ENCODE measurements at regions not wholly inside any gene's neighbourhood (a gene's known extent, or its start where the extent isn't known, plus 50 kb on each side); places are given as distances from the start of the nearest gene placed in this dataset.

DNA sequence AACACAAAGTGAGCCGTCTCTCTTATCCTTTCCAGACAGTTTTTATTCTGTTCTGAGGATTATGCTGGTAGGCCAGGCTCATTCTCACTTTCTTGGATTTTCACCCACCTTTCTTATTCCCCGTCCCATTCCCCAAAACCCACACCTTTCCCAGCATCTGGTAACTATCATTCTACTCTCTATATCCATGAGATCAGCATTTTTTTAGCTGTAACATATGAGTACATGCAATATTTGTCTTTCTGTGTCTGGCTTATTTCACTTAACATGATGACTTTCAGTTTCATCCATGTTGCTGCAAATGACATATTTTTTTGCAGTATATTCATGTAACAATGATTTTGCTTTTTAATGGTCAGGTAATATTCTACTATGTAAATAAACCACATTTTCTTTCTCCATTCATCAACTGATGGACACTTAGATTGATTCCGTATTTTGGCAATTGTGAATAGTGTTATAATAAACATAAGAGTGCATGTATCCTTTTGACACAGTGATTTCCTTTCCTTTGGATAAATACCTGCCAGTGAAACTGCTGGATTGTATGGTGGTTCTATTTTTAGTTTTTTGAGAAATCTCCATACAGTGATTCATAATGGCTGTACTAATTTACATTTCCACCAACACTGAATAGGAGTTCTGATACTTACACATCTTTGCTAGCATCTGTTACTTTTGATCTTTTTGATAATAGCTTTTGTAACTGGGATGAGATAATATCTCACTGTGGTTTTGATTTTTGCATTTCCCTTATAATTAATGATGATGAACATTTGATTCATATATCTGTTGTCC is 289.3 kb downstream of the RPRM start:
- Mint-ChIP-seq H3K27ac (no peak overlapping the region), H3K4me3 (no peak overlapping the region), H3K4me1 (no peaks in the 10 kb centered on the region), H3K9me3 (peaks cover 17 to 24% of the 10 kb centered on the region in 2 donors), H3K36me3 (peaks cover 2% of the 10 kb centered on the region), H3K27me3 (ENCODE audit: low read depth in 2 of 2) (no peaks in the 10 kb centered on the region)
- Histone ChIP-seq H3K9me3 (ENCODE audit: control insufficient read depth, insufficient read depth, low read length) (no peaks in the 10 kb centered on the region), H3K27ac (ENCODE audit: low read length) (no peak overlapping the region), H3K4me1 (ENCODE audit: control insufficient read depth, insufficient read depth, low read length) (no peaks in the 10 kb centered on the region), H3K27me3 (ENCODE audit: control insufficient read depth, insufficient read depth, low read length) (no peaks in the 10 kb centered on the region), H3K4me3 (ENCODE audit: low read length) (no peak overlapping the region), H3K36me3 (ENCODE audit: control insufficient read depth, insufficient read depth, low read length) (no peaks in the 10 kb centered on the region)
- intact Hi-C loops (cut with micrococcal nuclease), result no loop called here
- ATAC-seq (no peak), DNase-seq (no peak)
- WGBS (ENCODE audit: insufficient coverage), result 95% methylated on average over 2 of the region's 3 CpGs
- TF ChIP-seq CTCF (IDR thresholded peaks at IDR 0.05), result no peak

DNA sequence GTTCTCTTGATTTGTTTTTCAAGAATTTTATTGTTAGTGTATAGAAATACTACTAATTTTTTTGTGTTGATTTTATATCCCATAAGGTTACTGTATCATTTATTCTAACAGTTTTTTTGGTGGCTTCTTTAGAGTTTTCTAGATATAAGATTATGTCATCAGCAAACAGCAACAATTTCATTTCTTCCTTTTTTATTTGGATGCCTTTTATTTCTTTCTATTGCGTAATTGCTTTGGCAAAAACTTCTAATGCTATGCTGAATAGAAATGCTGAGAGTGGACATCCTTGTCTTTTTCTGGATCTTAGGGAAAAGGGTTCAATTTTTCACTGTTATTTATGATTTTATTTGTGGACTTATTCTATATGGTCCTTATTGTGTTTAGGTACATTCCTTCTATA is 298.8 kb downstream of the RPRM start:
- Histone ChIP-seq H3K9me3 (ENCODE audit: control insufficient read depth, insufficient read depth, low read length) (no peaks in the 10 kb centered on the region), H3K27me3 (ENCODE audit: control insufficient read depth, insufficient read depth, low read length) (no peaks in the 10 kb centered on the region), H3K4me1 (ENCODE audit: control insufficient read depth, insufficient read depth, low read length) (no peaks in the 10 kb centered on the region), H3K36me3 (ENCODE audit: control insufficient read depth, insufficient read depth, low read length) (no peaks in the 10 kb centered on the region), H3K4me3 (ENCODE audit: low read length) (no peak overlapping the region), H3K27ac (ENCODE audit: low read length) (no peak overlapping the region)
- no peaks in the 10 kb centered on the region for H3K36me3 Mint-ChIP-seq
- ATAC-seq, result no peak
- H3K27ac Mint-ChIP-seq, result no peak overlapping the region
- H3K4me3 Mint-ChIP-seq, result no peak overlapping the region
- no peaks in the 10 kb centered on the region for H3K27me3 Mint-ChIP-seq (ENCODE audit: low read depth in 2 of 2)
- TF ChIP-seq CTCF (IDR thresholded peaks at IDR 0.05), result no peak
- H3K9me3 Mint-ChIP-seq, result peaks cover 10 to 12% of the 10 kb centered on the region in 2 donors
- DNase-seq, result no peak
- intact Hi-C loops (cut with micrococcal nuclease), result no loop called here
- WGBS (ENCODE audit: insufficient coverage), result no CpG with 5 or more reads among the region's 1 CpG
- H3K4me1 Mint-ChIP-seq, result no peaks in the 10 kb centered on the region

DNA sequence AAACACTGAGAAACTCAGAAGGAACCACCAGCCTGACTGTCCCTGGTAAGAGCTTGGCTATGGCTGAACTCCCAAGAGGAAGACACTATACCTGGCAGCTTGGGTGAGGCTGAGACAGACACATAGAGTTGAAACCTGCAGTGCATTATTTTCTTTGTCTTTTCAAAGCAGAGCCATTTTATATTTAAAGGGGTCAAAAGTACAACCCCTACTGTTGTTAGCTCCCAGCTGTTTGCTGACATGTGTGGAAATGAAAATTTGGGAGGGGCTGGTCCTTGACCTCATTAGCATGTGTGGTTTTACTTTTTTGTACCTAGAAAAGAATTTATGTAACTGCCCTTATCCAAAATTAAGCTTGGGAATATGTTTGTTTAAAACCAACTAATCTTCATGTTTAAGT is 309.0 kb downstream of the RPRM start:
- Mint-ChIP-seq H3K27me3 (ENCODE audit: low read depth in 2 of 2) (no peaks in the 10 kb centered on the region), H3K4me1 (no peaks in the 10 kb centered on the region), H3K9me3 (peaks cover 3 to 4% of the 10 kb centered on the region in 2 donors), H3K36me3 (no peaks in the 10 kb centered on the region), H3K4me3 (no peak overlapping the region), H3K27ac (no peak overlapping the region)
- Histone ChIP-seq H3K36me3 (ENCODE audit: control insufficient read depth, insufficient read depth, low read length) (no peaks in the 10 kb centered on the region), H3K4me3 (ENCODE audit: low read length) (no peak overlapping the region), H3K27me3 (ENCODE audit: control insufficient read depth, insufficient read depth, low read length) (no peaks in the 10 kb centered on the region), H3K4me1 (ENCODE audit: control insufficient read depth, insufficient read depth, low read length) (no peaks in the 10 kb centered on the region), H3K27ac (ENCODE audit: low read length) (no peak overlapping the region), H3K9me3 (ENCODE audit: control insufficient read depth, insufficient read depth, low read length) (no peaks in the 10 kb centered on the region)
- TF ChIP-seq CTCF (IDR thresholded peaks at IDR 0.05), result no peak
- intact Hi-C loops (cut with micrococcal nuclease), result no loop called here
- DNase-seq (no peak), ATAC-seq (no peak)

- DNase-seq (no peak), ATAC-seq (no peak)
- no peak overlapping the region for H3K27ac ChIP-seq (ENCODE audit: low read length)
- H3K27ac Mint-ChIP-seq, result no peak overlapping the region
- no peaks in the 10 kb centered on the region for H3K4me1 ChIP-seq (ENCODE audit: control insufficient read depth, insufficient read depth, low read length)
- H3K4me1 Mint-ChIP-seq, result no peaks in the 10 kb centered on the region
- no peaks in the 10 kb centered on the region for H3K27me3 ChIP-seq (ENCODE audit: control insufficient read depth, insufficient read depth, low read length)
- no peak for TF ChIP-seq CTCF (IDR thresholded peaks at IDR 0.05)
- H3K4me3 Mint-ChIP-seq, result no peak overlapping the region
- intact Hi-C loops (cut with micrococcal nuclease), result no loop called here
- H3K9me3 ChIP-seq (ENCODE audit: control insufficient read depth, insufficient read depth, low read length), result no peaks in the 10 kb centered on the region
- no peaks in the 10 kb centered on the region for H3K36me3 ChIP-seq (ENCODE audit: control insufficient read depth, insufficient read depth, low read length)
- H3K4me3 ChIP-seq (ENCODE audit: low read length), result no peak overlapping the region
- peaks cover 2 to 4% of the 10 kb centered on the region in 2 donors for H3K9me3 Mint-ChIP-seq
- no peaks in the 10 kb centered on the region for H3K36me3 Mint-ChIP-seq
- H3K27me3 Mint-ChIP-seq (ENCODE audit: low read depth in 2 of 2), result no peaks in the 10 kb centered on the region
Measured at GRCh38 chr2:153165021-153165420, 313.5 kb downstream of the RPRM start.
